MG63 (cell line): ENCODE measurements at regions not wholly inside any gene's neighbourhood (a gene's known extent, or its start where the extent isn't known, plus 50 kb on each side); places are given as distances from the start of the nearest gene placed in this dataset.

Experiments used
- DNase-seq: peaks from one replicate; pipeline ENCODE4 v3.0.0-alpha.2; 2020
- H3K27me3 ChIP-seq: fragments of 250-450 bp; sonication (Bioruptor Pico); 2 replicates; pipeline ENCODE4 v1.5.1; 2020; ENCODE audit warnings: mild to moderate bottlenecking, moderate library complexity
- H3K36me3 ChIP-seq: fragments of 250-450 bp; sonication (Bioruptor Pico); 2 replicates; pipeline ENCODE4 v1.5.1; 2020; ENCODE audit warnings: mild to moderate bottlenecking, moderate library complexity
- H3K4me3 ChIP-seq: fragments of 250-450 bp; sonication (Bioruptor Pico); 2 replicates; pipeline ENCODE4 v1.5.1; 2020; ENCODE audit warnings: mild to moderate bottlenecking, moderate library complexity
- H3K9me3 ChIP-seq: fragments of 250-450 bp; sonication (Bioruptor Pico); 2 replicates; pipeline ENCODE4 v1.5.1; 2020; ENCODE audit warnings: mild to moderate bottlenecking, moderate library complexity

- H3K27me3 ChIP-seq, result 0 out of 2 replicates have a peak, but pooled peaks cover 2% of the 10 kb centered on the region
- H3K36me3 ChIP-seq, result no peaks in the 10 kb centered on the region
- H3K4me3 ChIP-seq, result no peak overlapping the region
- H3K9me3 ChIP-seq, result no peaks in the 10 kb centered on the region
- DNase-seq, result no peak
Observed at GRCh38 chr12:63423839-63424238, 244.5 kb downstream of the DPY19L2 start.

- DNase-seq, result peak; percentile 50
- Histone ChIP-seq H3K4me3 (no peak overlapping the region), H3K27me3 (0 out of 2 replicates have a peak, but pooled peaks cover 2% of the 10 kb centered on the region), H3K36me3 (no peaks in the 10 kb centered on the region), H3K9me3 (no peaks in the 10 kb centered on the region)
Observed at GRCh38 chr12:63420206-63420644, 248.1 kb downstream of the DPY19L2 start.

- no peaks in the 10 kb centered on the region for H3K36me3 ChIP-seq
- no peak for DNase-seq
Observed at GRCh38 chr12:63419154-63419553, 249.1 kb downstream of the DPY19L2 start.

GRCh38 chr12:63416788-63417187, 251.5 kb downstream of the DPY19L2 start:
- Histone ChIP-seq H3K27me3 (peaks cover 2% of the 10 kb centered on the region; the same call in 1 of the 2 replicates), H3K4me3 (no peak overlapping the region), H3K36me3 (no peaks in the 10 kb centered on the region), H3K9me3 (no peaks in the 10 kb centered on the region)
- no peak for DNase-seq

More at GRCh38 chr12:63419154-63419553, 249.1 kb downstream of the DPY19L2 start:
- 0 out of 2 replicates have a peak, but pooled peaks cover 2% of the 10 kb centered on the region for H3K27me3 ChIP-seq
- H3K9me3 ChIP-seq, result no peaks in the 10 kb centered on the region
- no peak overlapping the region for H3K4me3 ChIP-seq

GRCh38 chr12:63415357-63415756, 252.9 kb downstream of the DPY19L2 start:
- Histone ChIP-seq H3K27me3 (peaks cover 4% of the 10 kb centered on the region), H3K4me3 (no peak overlapping the region), H3K36me3 (no peaks in the 10 kb centered on the region), H3K9me3 (no peaks in the 10 kb centered on the region)
- no peak for DNase-seq

- H3K27me3 ChIP-seq, result peaks cover 2% of the 10 kb centered on the region
- no peaks in the 10 kb centered on the region for H3K9me3 ChIP-seq
- H3K4me3 ChIP-seq, result no peak overlapping the region
- H3K36me3 ChIP-seq, result no peaks in the 10 kb centered on the region
- DNase-seq, result no peak
Observed at GRCh38 chr12:63410197-63410596, 258.1 kb downstream of the DPY19L2 start.

- no peak for DNase-seq
- no peaks in the 10 kb centered on the region for H3K36me3 ChIP-seq
Observed at GRCh38 chr12:63406781-63407180, 255.8 kb upstream of the AVPR1A start.

GRCh38 chr12:63404611-63405010, 253.6 kb upstream of the AVPR1A start:
- Histone ChIP-seq H3K9me3 (no peaks in the 10 kb centered on the region), H3K36me3 (no peaks in the 10 kb centered on the region), H3K4me3 (no peak overlapping the region), H3K27me3 (no peaks in the 10 kb centered on the region)
- no peak for DNase-seq

More at GRCh38 chr12:63406781-63407180, 255.8 kb upstream of the AVPR1A start:
- no peaks in the 10 kb centered on the region for H3K9me3 ChIP-seq
- no peak overlapping the region for H3K4me3 ChIP-seq
- H3K27me3 ChIP-seq, result peaks cover 2% of the 10 kb centered on the region; the same call in 1 of the 2 replicates

GRCh38 chr12:63403256-63403655, 252.3 kb upstream of the AVPR1A start:
- Histone ChIP-seq H3K27me3 (no peaks in the 10 kb centered on the region), H3K9me3 (no peaks in the 10 kb centered on the region), H3K4me3 (no peak overlapping the region), H3K36me3 (no peaks in the 10 kb centered on the region)
- DNase-seq, result no peak

GRCh38 chr12:63400718-63401117, 249.7 kb upstream of the AVPR1A start:
- no peak for DNase-seq
- H3K9me3 ChIP-seq, result no peaks in the 10 kb centered on the region
- H3K36me3 ChIP-seq, result no peaks in the 10 kb centered on the region
- H3K4me3 ChIP-seq, result no peak overlapping the region
- H3K27me3 ChIP-seq, result no peaks in the 10 kb centered on the region

- H3K36me3 ChIP-seq, result no peaks in the 10 kb centered on the region
- DNase-seq, result no peak
- no peaks in the 10 kb centered on the region for H3K9me3 ChIP-seq
- no peak overlapping the region for H3K4me3 ChIP-seq
- no peaks in the 10 kb centered on the region for H3K27me3 ChIP-seq
Observed at GRCh38 chr12:63400318-63400717, 249.3 kb upstream of the AVPR1A start.

GRCh38 chr12:63397807-63398206, 246.8 kb upstream of the AVPR1A start:
- Histone ChIP-seq H3K27me3 (0 out of 2 replicates have a peak, but pooled peaks cover 2% of the 10 kb centered on the region), H3K9me3 (no peaks in the 10 kb centered on the region), H3K36me3 (no peaks in the 10 kb centered on the region), H3K4me3 (no peak overlapping the region)
- DNase-seq, result no peak

GRCh38 chr12:63396135-63396534, 245.1 kb upstream of the AVPR1A start:
- no peak overlapping the region for H3K4me3 ChIP-seq
- DNase-seq, result no peak
- H3K9me3 ChIP-seq, result no peaks in the 10 kb centered on the region
- peaks cover 7% of the 10 kb centered on the region; the same call in 1 of the 2 replicates for H3K27me3 ChIP-seq
- H3K36me3 ChIP-seq, result no peaks in the 10 kb centered on the region

GRCh38 chr12:63394983-63395382, 244.0 kb upstream of the AVPR1A start:
- peaks cover 7% of the 10 kb centered on the region; the same call in 1 of the 2 replicates for H3K27me3 ChIP-seq
- H3K9me3 ChIP-seq, result no peaks in the 10 kb centered on the region
- no peaks in the 10 kb centered on the region for H3K36me3 ChIP-seq
- DNase-seq, result no peak
- H3K4me3 ChIP-seq, result no peak overlapping the region

GRCh38 chr12:63394349-63394748, 243.3 kb upstream of the AVPR1A start:
- no peaks in the 10 kb centered on the region for H3K9me3 ChIP-seq
- H3K36me3 ChIP-seq, result no peaks in the 10 kb centered on the region
- DNase-seq, result no peak
- no peak overlapping the region for H3K4me3 ChIP-seq
- peaks cover 7% of the 10 kb centered on the region; the same call in 1 of the 2 replicates for H3K27me3 ChIP-seq

GRCh38 chr12:63389211-63389610, 238.2 kb upstream of the AVPR1A start:
- Histone ChIP-seq H3K27me3 (peaks cover 7% of the 10 kb centered on the region; the same call in 1 of the 2 replicates), H3K36me3 (no peaks in the 10 kb centered on the region), H3K9me3 (no peaks in the 10 kb centered on the region), H3K4me3 (no peak overlapping the region)
- no peak for DNase-seq

- no peaks in the 10 kb centered on the region for H3K36me3 ChIP-seq
- H3K4me3 ChIP-seq, result no peak overlapping the region
- H3K27me3 ChIP-seq, result peaks cover 5% of the 10 kb centered on the region; the same call in 1 of the 2 replicates
- DNase-seq, result no peak
- H3K9me3 ChIP-seq, result no peaks in the 10 kb centered on the region
Observed at GRCh38 chr12:63387771-63388170, 236.8 kb upstream of the AVPR1A start.

- Histone ChIP-seq H3K9me3 (no peaks in the 10 kb centered on the region), H3K27me3 (no peaks in the 10 kb centered on the region), H3K4me3 (no peak overlapping the region), H3K36me3 (no peaks in the 10 kb centered on the region)
- no peak for DNase-seq
Observed at GRCh38 chr12:63382930-63383329, 231.9 kb upstream of the AVPR1A start.
